Fibroblast of mammary gland (primary cell): ENCODE measurements at regions not wholly inside any gene's neighbourhood (a gene's known extent, or its start where the extent isn't known, plus 50 kb on each side); places are given as distances from the start of the nearest gene placed in this dataset.

Source experiments
- DNase-seq: peaks from one replicate; pipeline ENCODE4 v3.0.0-alpha.2; 2010; ENCODE audit warnings: low read depth
- H3K4me3 ChIP-seq: 2 replicates; pipeline ENCODE4 v1.5.1; 2011; ENCODE audit warnings: low read depth, mild to moderate bottlenecking, low read length, moderate library complexity; ENCODE audit not compliant: control insufficient read depth
- TF ChIP-seq, protein P1 (sequence below): conservative IDR thresholded peaks from 2 replicates; pipeline ENCODE4 v1.5.1; 2011; ENCODE audit warnings: low read depth, low read length, inconsistent platforms; ENCODE audit not compliant: control insufficient read depth, insufficient read depth

GRCh38 chr15:25947323-25948314 lies 84.5 kb upstream of the ATP10A start:
- DNase-seq, result peak; percentile 20
- TF ChIP-seq, protein P1, sequence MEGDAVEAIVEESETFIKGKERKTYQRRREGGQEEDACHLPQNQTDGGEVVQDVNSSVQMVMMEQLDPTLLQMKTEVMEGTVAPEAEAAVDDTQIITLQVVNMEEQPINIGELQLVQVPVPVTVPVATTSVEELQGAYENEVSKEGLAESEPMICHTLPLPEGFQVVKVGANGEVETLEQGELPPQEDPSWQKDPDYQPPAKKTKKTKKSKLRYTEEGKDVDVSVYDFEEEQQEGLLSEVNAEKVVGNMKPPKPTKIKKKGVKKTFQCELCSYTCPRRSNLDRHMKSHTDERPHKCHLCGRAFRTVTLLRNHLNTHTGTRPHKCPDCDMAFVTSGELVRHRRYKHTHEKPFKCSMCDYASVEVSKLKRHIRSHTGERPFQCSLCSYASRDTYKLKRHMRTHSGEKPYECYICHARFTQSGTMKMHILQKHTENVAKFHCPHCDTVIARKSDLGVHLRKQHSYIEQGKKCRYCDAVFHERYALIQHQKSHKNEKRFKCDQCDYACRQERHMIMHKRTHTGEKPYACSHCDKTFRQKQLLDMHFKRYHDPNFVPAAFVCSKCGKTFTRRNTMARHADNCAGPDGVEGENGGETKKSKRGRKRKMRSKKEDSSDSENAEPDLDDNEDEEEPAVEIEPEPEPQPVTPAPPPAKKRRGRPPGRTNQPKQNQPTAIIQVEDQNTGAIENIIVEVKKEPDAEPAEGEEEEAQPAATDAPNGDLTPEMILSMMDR, result no peak
- H3K4me3 ChIP-seq, result no peak overlapping the region

DNA sequence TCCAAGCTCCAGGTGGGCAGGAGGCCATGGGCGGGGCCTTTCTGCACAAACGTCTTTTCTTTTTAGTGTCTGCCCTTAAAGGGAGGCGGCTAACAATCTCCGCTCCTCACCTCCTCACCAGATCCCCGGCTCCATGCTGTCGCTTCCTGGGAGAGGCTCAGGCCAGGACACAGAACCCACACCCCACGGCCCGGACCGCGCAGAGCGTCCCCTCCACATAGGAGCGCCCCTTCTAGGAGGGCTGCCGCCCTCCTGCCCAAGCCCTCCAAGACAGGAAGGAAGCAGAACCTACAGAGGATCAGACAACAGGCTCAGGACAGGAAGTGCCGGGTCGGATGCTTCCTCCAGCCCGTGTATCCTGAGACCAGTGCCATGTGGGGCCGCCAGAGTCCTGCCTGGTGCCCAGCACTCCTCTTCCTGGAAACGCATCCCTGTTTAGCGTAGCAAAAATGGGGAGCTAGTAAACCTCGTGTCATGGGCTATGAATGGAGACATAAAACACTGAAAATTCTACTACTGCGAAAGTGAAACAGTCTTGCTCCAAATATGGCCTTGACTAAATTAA lies 83.2 kb upstream of the ATP10A start:
- DNase-seq, result no peak
- TF ChIP-seq, protein P1, result no peak
- H3K4me3 ChIP-seq, result no peak overlapping the region

DNA sequence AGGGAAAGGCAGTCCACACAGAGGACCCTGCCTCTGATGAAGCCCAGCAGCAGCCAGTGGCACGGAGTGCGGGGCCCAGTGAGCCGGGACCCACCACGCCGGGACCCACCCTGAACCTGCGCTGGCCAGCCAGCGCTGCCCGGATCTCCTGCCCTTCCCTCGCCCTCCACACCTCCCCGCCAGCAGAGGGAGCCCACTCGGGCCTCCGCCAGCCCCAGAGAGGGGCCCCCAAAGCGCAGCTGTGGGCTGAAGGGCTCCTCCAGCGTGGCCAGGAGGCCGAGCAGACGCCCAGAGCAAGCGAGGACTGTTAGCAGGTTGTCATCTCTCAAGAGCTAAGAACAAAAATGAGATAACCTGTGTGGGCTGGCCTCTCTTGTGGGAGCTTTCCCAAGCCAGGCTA lies 81.3 kb upstream of the ATP10A start:
- no peak for DNase-seq
- H3K4me3 ChIP-seq, result no peak overlapping the region
- TF ChIP-seq, protein P1, result no peak

DNA sequence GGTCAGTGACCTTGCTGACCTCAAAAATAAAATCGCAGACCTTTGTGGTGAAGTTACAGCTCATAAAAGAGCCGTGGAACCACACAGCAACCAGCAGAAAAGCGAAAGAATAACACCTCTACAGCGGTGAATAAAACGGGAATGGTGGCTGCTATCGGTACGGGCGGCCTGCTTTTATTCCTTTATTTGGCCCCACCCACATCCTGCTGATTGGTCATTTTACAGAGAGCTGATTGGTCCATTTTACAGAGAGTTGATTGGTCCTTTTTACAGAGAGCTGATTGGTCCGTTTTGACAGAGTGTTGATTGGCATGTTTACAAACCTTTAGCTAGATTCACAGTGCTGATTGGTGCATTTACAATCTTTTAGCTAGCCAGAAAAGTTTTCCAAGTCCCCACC lies 80.7 kb upstream of the ATP10A start:
- no peak overlapping the region for H3K4me3 ChIP-seq
- TF ChIP-seq, protein P1, result no peak
- no peak for DNase-seq

GRCh38 chr15:25939122-25939521 lies 76.0 kb upstream of the ATP10A start:
- no peak overlapping the region for H3K4me3 ChIP-seq
- no peak for DNase-seq
- TF ChIP-seq, protein P1, result no peak

- no peak overlapping the region for H3K4me3 ChIP-seq
- DNase-seq, result no peak
- TF ChIP-seq, protein P1, result no peak
These were observed 74.7 kb upstream of the ATP10A start for GRCh38 chr15:25937796-25938195.

- TF ChIP-seq, protein P1, result no peak
- H3K4me3 ChIP-seq, result no peak overlapping the region
- peak; percentile 17 for DNase-seq
These were observed 72.9 kb upstream of the ATP10A start for GRCh38 chr15:25936004-25936403.
